Right atrium auricular region (tissue), 2 donors: ENCODE measurements at regions not wholly inside any gene's neighbourhood (a gene's known extent, or its start where the extent isn't known, plus 50 kb on each side); places are given as distances from the start of the nearest gene placed in this dataset.
"Not testable (repeated sequence)": the region's sequence is repeated elsewhere in the genome, so short reads cannot be mapped to it uniquely, and the experiment has no call there.

Experiments used
- DNase-seq: peaks from one replicate; pipeline ENCODE4 v3.0.0-alpha.2; 2019; ENCODE audit warnings: low spot score
- H3K27ac ChIP-seq, 2 donors: fragments of 200-600 bp; sonication (generic); 1 replicate in 1 of 2; 2 replicates in 1 of 2; pipeline ENCODE4 v1.5.1; 2016 to 2019
- H3K27me3 ChIP-seq, 2 donors: fragments of 200-600 bp; sonication (generic); one replicate each; pipeline versions ENCODE4 v1.5.1 to v1.6.0; 2017 to 2019
- H3K36me3 ChIP-seq: fragments of 200-600 bp; sonication (generic); one replicate; pipeline ENCODE4 v1.5.1; 2016
- H3K4me1 ChIP-seq, 2 donors: fragments of 200-600 bp; sonication (generic); one replicate each; pipeline versions ENCODE4 v1.5.1 to v1.6.0; 2017 to 2019
- H3K4me3 ChIP-seq, 2 donors: fragments of 200-600 bp; sonication (generic); 1 replicate in 1 of 2; 2 replicates in 1 of 2; pipeline ENCODE4 v1.5.1; 2017 to 2019; ENCODE audit warnings: mild to moderate bottlenecking in 1 of 2, moderate library complexity in 1 of 2
- H3K9me3 ChIP-seq, 2 donors: fragments of 200-600 bp; sonication (generic); one replicate each; pipeline ENCODE4 v1.5.1; 2019
- CTCF ChIP-seq, 2 donors: fragments of 200-600 bp; sonication (generic); IDR thresholded peaks; one replicate each; pipeline ENCODE4 v1.5.1; 2019; ENCODE audit warnings: antibody characterized with exemption in 2 of 2

- Histone ChIP-seq H3K4me1 (no peaks in the 10 kb centered on the region), H3K9me3 (peaks cover 0 to 6% of the 10 kb centered on the region in 2 donors), H3K4me3 (no peak overlapping the region), H3K27me3 (no peaks in the 10 kb centered on the region), H3K36me3 (no peaks in the 10 kb centered on the region), H3K27ac (no peak overlapping the region)
- no peak for TF ChIP-seq CTCF (IDR thresholded peaks at IDR 0.05)
- no peak for DNase-seq
Observed at GRCh38 chr7:13115157-13115772, 427.8 kb downstream of the ARL4A start.

- Histone ChIP-seq H3K4me1 (no peaks in the 10 kb centered on the region), H3K9me3 (peaks cover 0 to under 1% of the 10 kb centered on the region in 2 donors), H3K36me3 (no peaks in the 10 kb centered on the region), H3K4me3 (no peak overlapping the region), H3K27me3 (no peaks in the 10 kb centered on the region), H3K27ac (no peak overlapping the region)
- TF ChIP-seq CTCF (IDR thresholded peaks at IDR 0.05): no peak
- DNase-seq: no peak
Observed at GRCh38 chr7:13115855-13116254, 428.4 kb downstream of the ARL4A start.

- no peak overlapping the region for H3K4me3 ChIP-seq
- TF ChIP-seq CTCF (IDR thresholded peaks at IDR 0.05): peak in 1 of 2 donors; percentile 41
- no peaks in the 10 kb centered on the region for H3K27me3 ChIP-seq
- H3K27ac ChIP-seq: no peak overlapping the region
- H3K9me3 ChIP-seq: no peaks in the 10 kb centered on the region
- DNase-seq: no peak
- no peaks in the 10 kb centered on the region for H3K36me3 ChIP-seq
- H3K4me1 ChIP-seq: no peaks in the 10 kb centered on the region
Observed at GRCh38 chr7:13117103-13117502, 429.7 kb downstream of the ARL4A start.

GRCh38 chr7:13117592-13117991 lies 430.2 kb downstream of the ARL4A start:
- Histone ChIP-seq H3K27ac (no peak overlapping the region), H3K4me1 (no peaks in the 10 kb centered on the region), H3K27me3 (no peaks in the 10 kb centered on the region), H3K36me3 (no peaks in the 10 kb centered on the region), H3K9me3 (no peaks in the 10 kb centered on the region), H3K4me3 (no peak overlapping the region)
- DNase-seq: no peak
- no peak for TF ChIP-seq CTCF (IDR thresholded peaks at IDR 0.05)

GRCh38 chr7:13124629-13125028 lies 437.2 kb downstream of the ARL4A start:
- not testable (repeated sequence) for H3K27me3 ChIP-seq, H3K4me3 ChIP-seq, DNase-seq, H3K27ac ChIP-seq, H3K4me1 ChIP-seq, H3K9me3 ChIP-seq, H3K36me3 ChIP-seq

DNA sequence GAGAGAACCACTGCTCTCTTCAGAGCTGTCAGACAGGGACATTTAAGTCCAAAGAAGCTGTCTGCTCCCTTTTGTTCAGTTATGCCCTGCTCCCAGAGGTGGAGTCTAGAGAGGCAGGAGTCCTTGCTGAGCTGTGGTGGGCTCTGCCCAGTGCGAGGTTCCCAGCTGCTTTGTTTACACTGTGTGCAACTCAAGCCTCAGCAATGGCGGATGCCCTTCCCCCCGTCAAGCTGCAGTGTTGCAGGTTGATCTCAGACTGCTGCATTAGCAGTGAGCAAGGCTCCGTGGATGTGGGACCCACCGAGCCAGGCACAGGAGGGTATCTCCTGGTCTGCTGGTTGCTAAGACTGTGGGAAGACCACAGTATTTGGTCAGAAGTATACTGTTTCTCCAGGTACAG lies 438.9 kb downstream of the ARL4A start:
- no peaks in the 10 kb centered on the region for H3K4me1 ChIP-seq
- H3K4me3 ChIP-seq: no peak overlapping the region
- TF ChIP-seq CTCF (IDR thresholded peaks at IDR 0.05): no peak
- no peak for DNase-seq
- no peaks in the 10 kb centered on the region for H3K27me3 ChIP-seq
- H3K27ac ChIP-seq: no peak overlapping the region
- H3K9me3 ChIP-seq: no peaks in the 10 kb centered on the region
- H3K36me3 ChIP-seq: no peaks in the 10 kb centered on the region
